GM21717 (cell line): ENCODE measurements at regions not wholly inside any gene's neighbourhood (a gene's known extent, or its start where the extent isn't known, plus 50 kb on each side); places are given as distances from the start of the nearest gene placed in this dataset.
A peak's percentile ranks its signal among the peaks of the same experiment; 100 is the strongest.
"Not testable (repeated sequence)": the region's sequence is repeated elsewhere in the genome, so short reads cannot be mapped to it uniquely, and the experiment has no call there.

ENCODE experiments used
- ATAC-seq: cut with Tn5 transposase; IDR thresholded peaks from one replicate; pipeline ENCODE4 v1.9.1; 2021; ENCODE audit warnings: mild to moderate bottlenecking, moderate library complexity; ENCODE audit not compliant: unreplicated experiment

DNA sequence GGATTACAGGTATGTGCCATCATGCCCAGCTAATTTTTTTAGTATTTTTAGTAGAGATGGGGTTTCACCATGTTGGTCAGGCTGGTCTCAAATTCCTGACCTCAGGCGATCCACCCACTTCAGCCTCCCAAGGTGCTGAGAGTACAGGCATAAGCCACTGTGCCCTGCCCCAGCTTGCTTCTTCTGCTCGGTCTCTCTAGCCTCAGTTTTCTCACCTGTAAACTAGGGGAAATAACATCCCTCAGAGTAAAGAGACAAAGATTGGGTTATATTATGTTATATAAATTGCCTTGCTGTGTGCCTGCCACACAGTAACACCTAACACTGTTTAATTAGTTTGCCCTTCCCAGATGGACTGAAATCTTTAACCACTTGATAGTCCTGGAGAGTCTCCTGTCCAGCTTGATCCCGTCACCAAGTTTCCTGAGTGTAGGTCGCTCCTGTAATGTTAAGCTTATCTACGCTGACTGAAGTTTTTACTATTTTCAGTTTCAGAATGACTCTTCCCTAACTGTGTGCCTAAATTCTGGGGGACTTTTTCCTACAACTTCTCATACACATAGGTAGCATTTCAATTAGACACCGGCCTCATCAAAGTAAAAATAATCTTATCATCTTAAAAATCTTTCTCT is 412.7 kb upstream of the TENM3 start:
- ATAC-seq: peak; percentile 91

DNA sequence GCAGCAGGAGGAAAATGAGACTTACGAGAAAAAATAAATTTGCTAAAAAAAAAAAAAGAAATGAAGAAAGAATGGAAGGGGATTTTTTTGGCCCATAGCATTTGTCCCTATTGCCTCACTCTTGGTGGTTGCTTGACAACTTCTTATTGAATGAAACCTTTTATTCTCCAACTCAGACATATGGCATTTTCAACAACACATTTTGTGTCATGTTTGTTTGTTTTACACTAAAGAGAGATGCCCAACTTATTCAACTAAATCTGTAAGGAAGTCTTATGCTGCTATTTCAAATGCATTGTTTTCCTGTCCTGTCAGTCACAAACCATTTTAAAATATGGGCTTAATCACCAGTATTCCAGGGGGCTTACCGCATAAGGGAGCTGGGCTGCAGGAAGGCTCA is 409.1 kb upstream of the TENM3 start:
- ATAC-seq: no peak

DNA sequence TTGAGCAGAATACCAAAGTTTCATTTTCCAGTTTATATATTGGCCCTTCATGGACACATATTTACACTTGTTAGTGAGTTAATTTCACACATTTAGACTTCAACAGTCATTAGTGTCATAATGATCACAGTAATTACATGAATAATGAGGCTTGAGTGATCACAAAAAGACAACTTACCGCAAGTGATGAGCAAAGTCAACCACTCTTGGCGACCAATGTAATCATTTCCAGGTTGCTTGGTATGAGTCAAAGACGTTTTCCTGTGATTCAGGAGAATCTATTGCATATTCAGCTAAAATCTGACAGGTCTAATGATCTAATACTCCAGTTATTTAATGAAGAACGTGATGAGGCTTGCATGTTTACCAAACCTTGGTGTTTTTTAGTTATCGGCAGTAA is 407.9 kb upstream of the TENM3 start:
- ATAC-seq: no peak

GRCh38 chr4:181838253-181838652 is 404.9 kb upstream of the TENM3 start:
- ATAC-seq: no peak

DNA sequence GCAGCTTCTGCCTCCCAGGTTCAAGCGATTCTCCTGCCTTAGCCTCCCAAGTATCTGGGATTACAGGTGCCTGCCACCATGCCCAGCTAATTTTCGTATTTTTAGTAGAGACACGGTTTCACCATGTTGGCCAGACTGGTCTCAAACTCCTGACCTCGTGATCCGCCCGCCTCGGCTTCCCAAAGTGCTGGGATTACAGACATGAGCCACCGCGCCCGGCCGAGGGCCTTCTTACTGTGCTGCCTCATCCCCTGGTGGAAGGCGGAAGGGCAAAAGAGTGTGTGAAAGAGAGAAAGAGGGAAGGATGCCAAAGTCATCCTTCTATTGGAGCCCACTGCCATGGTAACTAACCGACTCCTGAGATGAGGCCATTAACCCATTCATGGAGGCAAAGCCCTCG is 399.4 kb upstream of the TENM3 start:
- ATAC-seq: not testable (repeated sequence)

GRCh38 chr4:181845617-181846016 is 397.6 kb upstream of the TENM3 start:
- ATAC-seq: no peak

DNA sequence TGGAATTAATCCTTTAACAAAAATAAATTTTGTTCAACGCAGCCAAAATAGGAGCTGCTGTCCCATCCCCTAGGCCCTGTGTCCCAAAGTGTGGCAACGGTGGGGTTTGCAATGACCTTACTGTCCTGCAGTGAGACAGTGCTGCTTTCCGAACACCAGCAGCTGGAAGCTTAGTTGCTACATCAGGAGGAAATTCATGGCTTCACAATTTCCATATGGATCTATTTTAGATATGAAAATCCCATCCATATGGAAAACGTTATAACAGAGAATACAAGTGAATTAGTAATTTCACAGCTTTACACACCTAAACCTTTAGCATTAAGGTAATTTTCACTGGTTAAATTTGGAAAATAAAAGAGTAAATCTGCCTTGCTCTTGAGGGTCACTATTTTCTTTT is 396.3 kb upstream of the TENM3 start:
- no peak for ATAC-seq

DNA sequence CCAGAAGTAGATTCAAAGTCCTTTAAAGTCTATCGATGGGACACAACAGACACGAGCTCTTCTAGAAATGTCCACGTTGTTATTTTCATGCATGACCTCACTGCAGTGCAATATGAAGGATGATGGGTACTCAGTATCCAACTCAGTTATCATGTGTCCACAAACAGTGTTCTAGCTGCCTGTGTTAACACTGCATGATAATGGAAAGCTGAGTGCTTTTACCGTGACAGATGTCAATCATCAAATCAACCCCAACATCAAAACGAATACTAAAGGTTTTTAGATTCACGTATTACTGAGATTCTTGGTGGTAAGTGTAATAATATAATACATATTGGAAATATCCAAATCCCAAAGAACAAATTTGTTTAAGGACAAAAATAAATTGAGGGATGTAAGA is 394.8 kb upstream of the TENM3 start:
- ATAC-seq: no peak

GRCh38 chr4:181849472-181849871 is 393.7 kb upstream of the TENM3 start:
- ATAC-seq: no peak

GRCh38 chr4:181853881-181854511 is 389.2 kb upstream of the TENM3 start:
- ATAC-seq: no peak

- ATAC-seq: no peak
These were observed 387.9 kb upstream of the TENM3 start for GRCh38 chr4:181855307-181855706.

DNA sequence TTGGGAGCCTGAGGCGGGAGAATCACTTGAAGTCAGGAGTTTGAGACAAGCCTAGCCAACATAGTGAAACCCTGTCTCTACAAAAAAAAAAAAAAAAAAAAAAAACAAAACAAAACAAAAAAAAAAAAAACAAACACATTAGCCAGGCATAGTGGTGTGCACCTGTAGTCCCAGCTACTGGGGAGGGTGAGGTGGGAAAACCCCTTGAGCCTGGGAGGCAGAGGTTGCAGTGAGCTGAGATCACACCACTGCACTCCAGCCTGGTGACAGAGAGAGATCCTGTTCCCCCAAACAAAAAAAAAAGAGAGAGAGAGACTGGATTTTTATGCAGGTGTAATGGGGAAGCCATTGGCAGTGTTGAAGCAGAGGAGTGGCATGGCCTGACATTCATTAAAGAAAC is 385.7 kb upstream of the TENM3 start:
- ATAC-seq: not testable (repeated sequence)

- ATAC-seq: no peak
These were observed 384.5 kb upstream of the TENM3 start for GRCh38 chr4:181858741-181859140.

GRCh38 chr4:181859439-181859838 is 383.8 kb upstream of the TENM3 start:
- ATAC-seq: no peak

GRCh38 chr4:181860157-181860556 is 383.0 kb upstream of the TENM3 start:
- ATAC-seq: no peak

- no peak for ATAC-seq
These were observed 382.5 kb upstream of the TENM3 start for GRCh38 chr4:181860668-181861067.

GRCh38 chr4:181863856-181864255 is 379.3 kb upstream of the TENM3 start:
- ATAC-seq: no peak

- ATAC-seq: no peak
These were observed 372.9 kb upstream of the TENM3 start for GRCh38 chr4:181870326-181870725.

GRCh38 chr4:181874602-181875001 is 368.6 kb upstream of the TENM3 start:
- no peak for ATAC-seq

DNA sequence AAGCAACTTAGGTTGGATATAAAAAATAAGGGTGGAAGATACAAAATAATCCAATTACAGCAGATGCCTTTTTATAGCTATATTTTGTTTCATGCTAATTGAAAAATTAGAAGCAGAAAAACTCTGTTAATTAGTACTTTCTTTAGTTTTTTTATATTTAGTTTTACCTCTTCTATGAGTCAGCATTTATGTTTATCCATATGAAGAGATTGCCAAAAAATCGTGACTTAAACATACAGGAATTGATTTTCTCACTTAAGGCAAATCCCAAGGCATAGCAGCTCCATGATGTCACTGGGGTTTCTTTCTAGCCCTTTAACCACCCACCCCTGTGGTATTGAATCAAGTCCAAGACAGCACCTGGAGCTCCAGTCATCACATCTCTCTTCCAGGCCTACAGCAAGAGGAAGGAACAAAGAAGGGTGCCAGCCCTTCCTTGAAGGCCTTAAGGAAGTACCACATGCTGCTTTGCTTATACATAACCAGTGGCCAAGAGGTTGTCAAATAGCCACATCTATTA is 365.8 kb upstream of the TENM3 start:
- ATAC-seq: no peak

DNA sequence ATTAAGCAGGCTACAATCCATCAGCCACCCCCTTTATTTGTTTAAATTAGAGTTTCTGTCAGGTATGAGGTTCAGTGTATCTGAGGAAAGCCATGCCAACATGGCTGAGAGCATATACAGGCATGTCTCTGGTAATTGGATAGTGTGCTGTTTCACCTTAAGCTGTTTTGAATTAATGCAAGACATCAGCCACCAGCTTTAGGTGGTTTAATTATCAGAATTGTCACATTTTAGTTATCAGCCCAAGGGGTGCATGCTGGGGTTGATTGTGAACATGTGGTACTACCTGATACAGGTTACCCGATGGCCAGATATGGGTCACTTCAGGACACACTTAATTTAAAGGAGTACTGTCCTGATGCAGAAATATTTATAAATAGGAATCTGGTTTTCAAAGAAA is 353.2 kb upstream of the TENM3 start:
- no peak for ATAC-seq

GRCh38 chr4:181890911-181891310 is 352.3 kb upstream of the TENM3 start:
- ATAC-seq: no peak

DNA sequence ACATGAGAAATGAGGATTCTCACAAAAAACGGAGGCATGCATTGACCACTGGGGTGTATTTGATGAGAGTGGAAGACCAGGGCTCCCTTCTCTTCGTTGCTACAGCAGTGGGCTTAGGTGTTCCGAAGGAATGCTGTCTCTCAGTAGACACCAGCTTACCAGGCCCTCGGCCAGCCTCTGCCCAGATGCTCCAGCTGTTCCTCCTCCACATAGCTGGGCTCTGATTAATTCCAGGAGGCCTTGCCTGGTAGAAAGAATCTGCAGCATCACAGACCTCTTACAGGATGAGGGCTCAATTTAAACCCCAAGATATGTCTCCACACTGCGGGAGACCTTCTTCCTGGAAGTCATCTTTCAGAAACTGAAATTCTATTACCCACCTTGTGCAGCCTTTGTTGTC is 346.6 kb upstream of the TENM3 start:
- ATAC-seq: no peak
